Heart right ventricle (tissue), 16 donors: ENCODE measurements at regions not wholly inside any gene's neighbourhood (a gene's known extent, or its start where the extent isn't known, plus 50 kb on each side); places are given as distances from the start of the nearest gene placed in this dataset.

Experiments used
- ATAC-seq, 8 donors: fragments of 200-7000 bp; cut with Tn5 transposase; one replicate each; pipeline ENCODE4 v1.9.1; 2020; ENCODE audit warnings: mild to moderate bottlenecking in 8 of 8, moderate library complexity in 8 of 8, moderate number of reproducible peaks in 1 of 8
- DNase-seq, 2 donors: peaks; one replicate each; pipeline ENCODE4 v3.0.0-alpha.2; 2020
- H3K27ac ChIP-seq, 10 donors: fragments of 200-600 bp; sonication (generic) in 2 of 10; one replicate each; pipeline versions ENCODE4 v1.5.0 to v1.8.0; 2020 to 2022; ENCODE audit warnings: mild to moderate bottlenecking in 3 of 10
- H3K27me3 ChIP-seq, 7 donors: fragments of 200-600 bp; one replicate each; pipeline ENCODE4 v1.8.0; 2021 to 2022; ENCODE audit warnings: mild to moderate bottlenecking in 2 of 7
- H3K36me3 ChIP-seq, 9 donors: fragments of 200-600 bp; sonication (generic) in 1 of 9; one replicate each; pipeline versions ENCODE4 v1.5.0 to v1.8.0; 2020 to 2022; ENCODE audit warnings: mild to moderate bottlenecking in 2 of 9
- H3K4me1 ChIP-seq, 9 donors: fragments of 200-600 bp; sonication (generic) in 1 of 9; one replicate each; pipeline versions ENCODE4 v1.5.0 to v1.8.0; 2020 to 2022; ENCODE audit warnings: mild to moderate bottlenecking in 4 of 9
- H3K4me3 ChIP-seq, 10 donors: fragments of 200-600 bp; sonication (generic) in 2 of 10; one replicate each; pipeline versions ENCODE4 v1.5.0 to v1.8.0; 2020 to 2022; ENCODE audit warnings: mild to moderate bottlenecking in 7 of 10, moderate library complexity in 2 of 10
- H3K9me3 ChIP-seq, 11 donors: fragments of 200-600 bp in 10 of 11; sonication (generic) in 2 of 11; one replicate each; pipeline versions ENCODE4 v1.5.0 to v1.8.0; 2013 to 2022; ENCODE audit warnings: mild to moderate bottlenecking in 2 of 11, control low read depth in 1 of 11, moderate library complexity in 1 of 11
- CTCF ChIP-seq, 9 donors: fragments of 200-600 bp; sonication (generic) in 2 of 9; IDR thresholded peaks; one replicate each; pipeline versions ENCODE4 v1.5.0 to v1.8.0; 2021 to 2022; ENCODE audit warnings: antibody characterized with exemption in 9 of 9, mild to moderate bottlenecking in 5 of 9, moderate library complexity in 1 of 9
- WGBS, 2 donors: extraction: QIAGEN DNeasy Blood & Tissue Kit; methylation state at CpG; one replicate each; pipeline ENCODE4 v1.1.7; 2013; ENCODE audit warnings: inconsistent platforms in 1 of 2; 5-methylcytosine and 5-hydroxymethylcytosine counted together
- intact Hi-C, 10 donors: fragments of 100-400 bp; cut with DNase I; formaldehyde crosslinking; loops; one replicate each; pipeline versions ENCODE4 v1.11.1 to v1.14.2; 2022
- donor health status: Arrhythmogenic right ventricular cardiomyopathy.
- donor health status: ischemic (EF 13 %, LVEDD 7.1; RV severe dilation, severe dysfunction).
- donor health status: healthy with polysubstance abuse.
- donor health status: DM: no; HTN: yes; CAD: no.
- donor health status: DM: no; HTN: no; CAD: no.
- donor health status: ischemic (EF 25% LVEDD 6.9; RV normal size, moderate dysfunction).
- donor health status: ischemic (EF 25% LVEDD 5.7; RV mildly dilated, moderate dysfunction).
- donor health status: healthy.
- donor health status: DM: yes; HTN: yes; CAD: no.
- donor health status: Ischemic cardiomyopathy.
- donor health status: ischemic (EF 35%, LVEDD 5.7; RV mildly dilated, moderate dysfunction).
- donor health status: nonischemic (EF 11% LVEDD 7.7; RV severe dilation, severe dysfunction).
- donor health status: DM: yes; HTN: yes; CAD: no.
- donor health status: PGD.
- donor health status: ischemic (EF 29% LVEDD 5.4; RV normal size, mild dysfunction).
- donor health status: nonischemic (EF 23%, LVEDD 6.1; RV moderate dilation, normal function).

DNA sequence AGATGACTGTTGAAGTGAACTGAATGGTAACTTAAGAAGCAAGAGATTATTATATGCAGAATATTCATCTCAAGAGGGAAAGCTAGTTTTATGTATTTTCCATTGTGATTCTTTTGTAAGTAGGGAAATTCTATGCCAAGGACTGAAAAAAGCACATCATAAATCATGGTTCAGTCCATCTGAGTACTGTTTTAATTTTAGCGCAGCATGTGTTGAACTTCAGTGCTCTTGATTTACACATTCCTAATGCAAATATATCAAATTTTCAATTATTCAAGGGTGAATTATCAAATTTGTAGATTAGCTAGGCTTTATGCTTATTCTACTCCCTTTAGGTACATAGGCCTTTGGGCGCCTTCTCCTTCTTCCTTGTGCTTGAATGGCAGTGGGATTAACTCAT, 50.3 kb upstream of the TCF12 start:
- Histone ChIP-seq H3K4me3 (no peak overlapping the region), H3K27ac (no peak overlapping the region), H3K27me3 (no peaks in the 10 kb centered on the region), H3K36me3 (no peaks in the 10 kb centered on the region), H3K9me3 (no peaks in the 10 kb centered on the region), H3K4me1 (peaks cover 0 to 9% (median 0%) of the 10 kb centered on the region in 9 donors)
- 97 to 99% methylated on average over 2 of the region's 2 CpGs for WGBS, 2 donors
- TF ChIP-seq CTCF (IDR thresholded peaks at IDR 0.05) = no peak
- intact Hi-C loops = loop anchor here in 7 of 10 donors (2.0 to 10.0 kb wide), 5 partner anchors 46 to 376 kb away; no protein-coding TSS in a partner anchor
- DNase-seq (no peak), ATAC-seq (no peak)

GRCh38 chr15:56866803-56867202, 51.6 kb upstream of the TCF12 start:
- WGBS, 2 donors = 81 to 87% methylated on average over 4 of the region's 4 CpGs
- intact Hi-C loops = loop anchor here in 5 of 10 donors (5.0 to 10.0 kb wide), 4 partner anchors 45 to 375 kb away; no protein-coding TSS in a partner anchor
- no peak for TF ChIP-seq CTCF (IDR thresholded peaks at IDR 0.05)

DNA sequence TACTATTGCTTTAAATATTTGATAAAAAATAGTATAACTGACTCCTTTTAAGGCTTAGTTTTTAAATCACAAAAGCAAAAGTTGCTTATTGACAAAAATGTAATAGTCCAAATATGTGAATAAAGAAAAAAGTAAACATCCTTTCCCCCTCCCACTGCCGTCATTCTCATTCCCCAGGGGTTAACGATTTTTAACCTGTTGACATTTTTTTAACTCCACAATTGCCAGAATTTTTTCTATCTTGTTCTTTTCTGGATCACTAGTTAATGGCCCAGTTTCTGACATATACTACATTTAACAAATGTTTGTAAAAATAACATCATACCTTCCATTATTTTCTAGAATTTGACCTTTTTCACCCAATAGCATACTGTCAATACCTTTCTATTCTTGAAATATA, 60.6 kb upstream of the TCF12 start:
- Histone ChIP-seq H3K27me3 (no peaks in the 10 kb centered on the region), H3K36me3 (peaks cover 0 to 7% (median 0%) of the 10 kb centered on the region in 9 donors), H3K4me1 (no peaks in the 10 kb centered on the region), H3K9me3 (no peaks in the 10 kb centered on the region), H3K4me3 (no peak overlapping the region), H3K27ac (no peak overlapping the region)
- ATAC-seq = no peak
- TF ChIP-seq CTCF (IDR thresholded peaks at IDR 0.05) = no peak
- 27 to 29% methylated on average over 2 of the region's 2 CpGs for WGBS, 2 donors
- no peak for DNase-seq
- intact Hi-C loops = no loop called here

More at GRCh38 chr15:56866803-56867202, 51.6 kb upstream of the TCF12 start:
- DNase-seq (no peak), ATAC-seq (no peak)
- no peaks in the 10 kb centered on the region for H3K36me3 ChIP-seq
- peaks cover 0 to 5% (median 0%) of the 10 kb centered on the region in 9 donors for H3K4me1 ChIP-seq
- no peaks in the 10 kb centered on the region for H3K9me3 ChIP-seq
- no peaks in the 10 kb centered on the region for H3K27me3 ChIP-seq
- no peak overlapping the region for H3K27ac ChIP-seq
- no peak overlapping the region for H3K4me3 ChIP-seq

GRCh38 chr15:56856934-56857333, 61.5 kb upstream of the TCF12 start:
- TF ChIP-seq CTCF (IDR thresholded peaks at IDR 0.05) = no peak
- intact Hi-C loops = no loop called here
- DNase-seq = no peak
- no peak for ATAC-seq
- no peaks in the 10 kb centered on the region for H3K9me3 ChIP-seq
- H3K27ac ChIP-seq = no peak overlapping the region
- WGBS, 2 donors = 97 to 100% methylated on average over 1 of the region's 1 CpG
- no peaks in the 10 kb centered on the region for H3K27me3 ChIP-seq
- no peaks in the 10 kb centered on the region for H3K4me1 ChIP-seq
- peaks cover 0 to 7% (median 0%) of the 10 kb centered on the region in 9 donors for H3K36me3 ChIP-seq
- no peak overlapping the region for H3K4me3 ChIP-seq
